SK-N-SH (cell line): ENCODE measurements at regions not wholly inside any gene's neighbourhood (a gene's known extent, or its start where the extent isn't known, plus 50 kb on each side); places are given as distances from the start of the nearest gene placed in this dataset.

Experiments
- CTCF ChIA-PET: fragments of 300-600, 350-600 bp; formaldehyde crosslinking; extraction: SDS; loops from one replicate; lab custom pipeline; 2021; lab: Yijun Ruan, JAX
- POLR2A ChIA-PET: fragments of 350-600 bp; sonication (Branson Sonifier 250); formaldehyde crosslinking; extraction: SDS; loops from one replicate; lab custom pipeline; 2020; ENCODE audit warnings: antibody characterized with exemption, inconsistent platforms; lab: Yijun Ruan, JAX
- DNase-seq: peaks from one replicate; pipeline ENCODE4 v3.0.0; 2012
- H2AFZ ChIP-seq: fragments of 200-600 bp; sonication (generic); 2 replicates; pipeline ENCODE4 v1.8.1; 2016; ENCODE audit warnings: antibody characterized with exemption, mild to moderate bottlenecking, low read depth
- H3F3A ChIP-seq: fragments of 200-600 bp; sonication (generic); replicated peaks from 2 replicates; pipeline ENCODE3; 2016; ENCODE audit warnings: antibody characterized with exemption, mild to moderate bottlenecking; ENCODE audit not compliant: insufficient read depth
- H3K27ac ChIP-seq, 2 experiments: fragments of 200-500 bp in 1 of 2; fragments of 200-600 bp in 1 of 2; sonication (Bioruptor generic) in 1 of 2; sonication (generic), shearing (Covaris generic) in 1 of 2; 2 replicates each; pipeline versions ENCODE4 v1.5.1 to v1.6.1; 2014 to 2016; ENCODE audit warnings: low read depth in 2 of 2, inconsistent platforms in 1 of 2, low read length in 1 of 2, mild to moderate bottlenecking in 1 of 2, mixed read lengths in 1 of 2
- H3K27me3 ChIP-seq: fragments of 200-600 bp; sonication (generic), shearing (Covaris generic); 2 replicates; pipeline ENCODE4 v1.6.1; 2016; ENCODE audit warnings: mixed run types; ENCODE audit not compliant: insufficient read depth
- H3K36me3 ChIP-seq, 2 experiments: fragments of 200-500 bp in 1 of 2; fragments of 200-600 bp in 1 of 2; sonication (Bioruptor generic) in 1 of 2; sonication (generic) in 1 of 2; replicated peaks in 1 of 2; 2 replicates each; pipeline versions ENCODE3 to v1.5.1; 2014 to 2016; ENCODE audit warnings: low read length in 1 of 2, mild to moderate bottlenecking in 1 of 2; ENCODE audit not compliant: insufficient read depth in 2 of 2, control insufficient read depth in 1 of 2
- H3K4me1 ChIP-seq, 2 experiments: fragments of 200-500 bp in 1 of 2; fragments of 200-600 bp in 1 of 2; sonication (Bioruptor generic) in 1 of 2; sonication (generic), shearing (Covaris generic) in 1 of 2; 2 replicates each; pipeline versions ENCODE4 v1.5.1 to v1.6.1; 2014 to 2016; ENCODE audit warnings: low read depth in 1 of 2, low read length in 1 of 2, mixed run types in 1 of 2; ENCODE audit not compliant: insufficient read depth in 2 of 2, control insufficient read depth in 1 of 2
- H3K4me2 ChIP-seq: fragments of 200-600 bp; sonication (generic), shearing (Covaris generic); 2 replicates; pipeline ENCODE4 v1.6.1; 2017; ENCODE audit warnings: mixed run types
- H3K4me3 ChIP-seq, 2 experiments: fragments of 200-500 bp in 1 of 2; fragments of 200-600 bp in 1 of 2; sonication (Bioruptor generic) in 1 of 2; sonication (generic), shearing (Covaris generic) in 1 of 2; 2 replicates each; pipeline versions ENCODE4 v1.5.1 to v1.8.1; 2014 to 2016; ENCODE audit warnings: low read depth in 2 of 2, inconsistent platforms in 1 of 2, low read length in 1 of 2, mild to moderate bottlenecking in 1 of 2, mixed read lengths in 1 of 2, moderate library complexity in 1 of 2
- H3K79me2 ChIP-seq: fragments of 200-600 bp; sonication (generic); 2 replicates; pipeline ENCODE4 v1.8.1; 2017; ENCODE audit warnings: mild to moderate bottlenecking; ENCODE audit not compliant: insufficient read depth
- H3K9ac ChIP-seq: fragments of 200-600 bp; sonication (generic); 2 replicates; pipeline ENCODE4 v1.6.1; 2017; ENCODE audit warnings: mixed run types
- H3K9me2 ChIP-seq: fragments of 200-600 bp; sonication (generic); 2 replicates; pipeline ENCODE4 v1.6.1; 2017; ENCODE audit warnings: mixed run types
- H3K9me3 ChIP-seq: fragments of 200-600 bp; sonication (generic); 2 replicates; pipeline ENCODE4 v1.6.1; 2017; ENCODE audit warnings: mixed run types, mild to moderate bottlenecking, moderate library complexity
- H4K20me1 ChIP-seq: fragments of 200-600 bp; sonication (generic); 2 replicates; pipeline ENCODE4 v1.6.1; 2017; ENCODE audit warnings: mild to moderate bottlenecking, mixed run types; ENCODE audit not compliant: insufficient read depth
- CHD2 ChIP-seq: fragments of 150-350 bp; IDR thresholded peaks from 2 replicates; pipeline ENCODE4 v1.6.1; 2018; ENCODE audit warnings: low read length; ENCODE audit not compliant: partially characterized antibody
- CTCF ChIP-seq: fragments of 200-600 bp; sonication (generic); IDR thresholded peaks from 2 replicates; pipeline ENCODE4 v1.6.1; 2017; ENCODE audit warnings: antibody characterized with exemption, mild to moderate bottlenecking, moderate library complexity
- EZH2phosphoT487 ChIP-seq: fragments of 200-600 bp; sonication (generic); IDR thresholded peaks from 2 replicates; pipeline ENCODE4 v1.6.1; 2017; ENCODE audit warnings: low read depth, mixed run types, mild to moderate bottlenecking, antibody characterized with exemption, moderate library complexity, borderline replicate concordance
- JUND ChIP-seq: IDR thresholded peaks from 2 replicates; pipeline ENCODE4 v1.4.0; 2012
- NFIC ChIP-seq: IDR thresholded peaks from 2 replicates; pipeline ENCODE4 v1.4.0; 2012; ENCODE audit warnings: borderline replicate concordance
- REST ChIP-seq: IDR thresholded peaks from 2 replicates; pipeline ENCODE4 v1.6.1; 2012; ENCODE audit warnings: mild to moderate bottlenecking, low read depth, low read length, moderate library complexity
- TCF12 ChIP-seq: IDR thresholded peaks from 2 replicates; pipeline ENCODE4 v1.4.0; 2012
- USF1 ChIP-seq: IDR thresholded peaks from 2 replicates; pipeline ENCODE4 v1.4.0; 2012; ENCODE audit warnings: low read depth, borderline replicate concordance
- WGBS: methylation state at CpG from one replicate; pipeline ENCODE4 v1.1.6; 2017; ENCODE audit warnings: low lambda C conversion rate; 5-methylcytosine and 5-hydroxymethylcytosine counted together

GRCh38 chr9:21670374-21670773 lies 132.1 kb upstream of the MTAP start:
- ChIA-PET CTCF (no interaction called here), POLR2A (no interaction called here)
- H3K79me2 ChIP-seq, result no peaks in the 10 kb centered on the region
- TF ChIP-seq USF1 (no peak), JUND (no peak)
- H3F3A ChIP-seq, result no peaks in the 10 kb centered on the region
- H3K9ac ChIP-seq, result no peak overlapping the region
- H3K27me3 ChIP-seq, result peaks cover 40% of the 10 kb centered on the region
- H4K20me1 ChIP-seq, result no peaks in the 10 kb centered on the region
- no peak overlapping the region for H3K4me2 ChIP-seq
- no peak overlapping the region for H3K27ac ChIP-seq
- DNase-seq, result no peak
- 18% methylated on average over 2 of the region's 2 CpGs for WGBS
- H3K9me2 ChIP-seq, result no peaks in the 10 kb centered on the region
- no peak overlapping the region for H2AFZ ChIP-seq
- H3K9me3 ChIP-seq, result no peaks in the 10 kb centered on the region
- no peaks in the 10 kb centered on the region for H3K4me1 ChIP-seq
- H3K36me3 ChIP-seq, result no peaks in the 10 kb centered on the region
- H3K4me3 ChIP-seq, result no peak overlapping the region

- Histone ChIP-seq H2AFZ (no peak overlapping the region), H3K27me3 (peaks cover 32% of the 10 kb centered on the region), H3K9ac (no peak overlapping the region), H3K9me2 (no peaks in the 10 kb centered on the region), H4K20me1 (no peaks in the 10 kb centered on the region), H3K4me2 (no peak overlapping the region), H3F3A (no peaks in the 10 kb centered on the region), H3K27ac (no peak overlapping the region), H3K9me3 (no peaks in the 10 kb centered on the region), H3K4me1 (no peaks in the 10 kb centered on the region), H3K36me3 (no peaks in the 10 kb centered on the region), H3K4me3 (no peak overlapping the region), H3K79me2 (no peaks in the 10 kb centered on the region)
- TF ChIP-seq TCF12 (no peak), EZH2phosphoT487 (no peak), NFIC (no peak), REST (no peak), CTCF (no peak), CHD2 (no peak), JUND (no peak)
- no peak for DNase-seq
- POLR2A ChIA-PET, result no interaction called here
- 26% methylated on average over 4 of the region's 4 CpGs for WGBS
- CTCF ChIA-PET, result interaction anchor here (1.5 kb wide), 1 partner anchor 12 kb away, joined by 4 read pairs; no protein-coding TSS in a partner anchor
These were observed 130.3 kb upstream of the MTAP start for GRCh38 chr9:21672140-21672539.
